Mesenchymal stem cell (in vitro differentiated cells and primary cell): ENCODE measurements at regions not wholly inside any gene's neighbourhood (a gene's known extent, or its start where the extent isn't known, plus 50 kb on each side); places are given as distances from the start of the nearest gene placed in this dataset.

Experiments used
- DNase-seq: peaks from one replicate; pipeline ENCODE4 v3.0.0-alpha.2; 2013
- H2AFZ ChIP-seq: one replicate; pipeline ENCODE4 v1.6.1; 2013; ENCODE audit warnings: low read depth, mild to moderate bottlenecking, control low read depth, inconsistent platforms, low read length, moderate library complexity
- H2AK5ac ChIP-seq: 2 replicates; pipeline ENCODE4 v1.6.1; 2013; ENCODE audit warnings: low read length, moderate library complexity, mild to moderate bottlenecking, inconsistent platforms; ENCODE audit not compliant: severe bottlenecking
- H2BK120ac ChIP-seq: one replicate; pipeline ENCODE4 v1.6.1; 2013; ENCODE audit warnings: low read depth, mild to moderate bottlenecking, inconsistent platforms, low read length, moderate library complexity
- H2BK12ac ChIP-seq, 2 experiments: one replicate each; pipeline ENCODE4 v1.6.1; 2013; ENCODE audit warnings: inconsistent platforms in 2 of 2, low read length in 2 of 2, mild to moderate bottlenecking in 2 of 2, moderate library complexity in 2 of 2, control low read depth in 1 of 2
- H2BK15ac ChIP-seq: one replicate; pipeline ENCODE4 v1.6.1; 2013; ENCODE audit warnings: mild to moderate bottlenecking, low read depth, inconsistent platforms; ENCODE audit not compliant: poor library complexity, severe bottlenecking
- H2BK5ac ChIP-seq: 2 replicates; pipeline ENCODE4 v1.6.1; 2013; ENCODE audit warnings: low read depth, mild to moderate bottlenecking, low read length, control low read depth, inconsistent platforms; ENCODE audit not compliant: poor library complexity, severe bottlenecking
- H3K14ac ChIP-seq, 2 experiments: one replicate each; pipeline ENCODE4 v1.6.1; 2013; ENCODE audit warnings: inconsistent platforms in 2 of 2, low read length in 2 of 2, control low read depth in 1 of 2, mild to moderate bottlenecking in 1 of 2, moderate library complexity in 1 of 2
- H3K18ac ChIP-seq, 2 experiments: one replicate each; pipeline ENCODE4 v1.6.1; 2013; ENCODE audit warnings: inconsistent platforms in 2 of 2, low read length in 2 of 2, control low read depth in 1 of 2, low read depth in 1 of 2, mild to moderate bottlenecking in 1 of 2
- H3K23ac ChIP-seq, 2 experiments: one replicate each; pipeline ENCODE4 v1.6.1; 2013; ENCODE audit warnings: inconsistent platforms in 2 of 2, low read length in 2 of 2, mild to moderate bottlenecking in 2 of 2, moderate library complexity in 2 of 2, control low read depth in 1 of 2
- H3K27ac ChIP-seq: 2 replicates; pipeline ENCODE4 v1.5.1; 2013; ENCODE audit warnings: mild to moderate bottlenecking, moderate library complexity, low read length, control low read depth, inconsistent platforms; ENCODE audit not compliant: poor library complexity, severe bottlenecking
- H3K27me3 ChIP-seq, 2 experiments: 2 replicates each; pipeline versions ENCODE4 v1.6.1 to v1.7.0; 2013; ENCODE audit warnings: low read length in 2 of 2, mild to moderate bottlenecking in 2 of 2, moderate library complexity in 2 of 2, control low read depth in 1 of 2, inconsistent platforms in 1 of 2; ENCODE audit not compliant: control insufficient read depth in 1 of 2, insufficient read depth in 1 of 2
- H3K36me3 ChIP-seq, 2 experiments: 2 replicates each; pipeline versions ENCODE4 v1.6.1 to v1.7.0; 2013; ENCODE audit warnings: low read length in 2 of 2, control low read depth in 1 of 2, inconsistent platforms in 1 of 2, low read depth in 1 of 2, mild to moderate bottlenecking in 1 of 2; ENCODE audit not compliant: insufficient read depth in 2 of 2, control insufficient read depth in 1 of 2
- H3K4ac ChIP-seq, 2 experiments: one replicate each; pipeline ENCODE4 v1.6.1; 2013; ENCODE audit warnings: inconsistent platforms in 2 of 2, low read length in 2 of 2, mild to moderate bottlenecking in 2 of 2, moderate library complexity in 2 of 2, control low read depth in 1 of 2, low read depth in 1 of 2
- H3K4me1 ChIP-seq: 2 replicates; pipeline ENCODE4 v1.6.1; 2013; ENCODE audit warnings: low read depth, low read length, control low read depth; ENCODE audit not compliant: control insufficient read depth, insufficient read depth
- H3K4me2 ChIP-seq: 2 replicates; pipeline ENCODE4 v1.6.1; 2013; ENCODE audit warnings: low read length, mild to moderate bottlenecking, inconsistent platforms; ENCODE audit not compliant: poor library complexity, severe bottlenecking
- H3K4me3 ChIP-seq, 2 experiments: 2 replicates each; pipeline versions ENCODE4 v1.5.1 to v1.7.0; 2013; ENCODE audit warnings: low read length in 2 of 2, mild to moderate bottlenecking in 2 of 2, control low read depth in 1 of 2, low read depth in 1 of 2; ENCODE audit not compliant: insufficient read depth in 1 of 2
- H3K79me1 ChIP-seq: replicated peaks from 2 replicates; pipeline ENCODE4 v1.6.1; 2013; ENCODE audit warnings: mild to moderate bottlenecking, control low read depth, low read length, inconsistent platforms; ENCODE audit not compliant: poor library complexity, severe bottlenecking
- H3K9ac ChIP-seq: 2 replicates; pipeline ENCODE4 v1.7.0; 2013; ENCODE audit warnings: mild to moderate bottlenecking, low read length, moderate library complexity
- H3K9me3 ChIP-seq: 2 replicates; pipeline ENCODE4 v1.7.0; 2013; ENCODE audit warnings: mild to moderate bottlenecking, low read length; ENCODE audit not compliant: control insufficient read depth
- H4K8ac ChIP-seq: one replicate; pipeline ENCODE4 v1.6.1; 2013; ENCODE audit warnings: inconsistent platforms, mild to moderate bottlenecking, low read length, moderate library complexity
- H4K91ac ChIP-seq: one replicate; pipeline ENCODE4 v1.6.1; 2013; ENCODE audit warnings: mild to moderate bottlenecking, low read length, inconsistent platforms
- WGBS: methylation state at CpG from one replicate; pipeline ENCODE4 v1.1.7; 2013; ENCODE audit warnings: mixed read lengths; 5-methylcytosine and 5-hydroxymethylcytosine counted together

DNA sequence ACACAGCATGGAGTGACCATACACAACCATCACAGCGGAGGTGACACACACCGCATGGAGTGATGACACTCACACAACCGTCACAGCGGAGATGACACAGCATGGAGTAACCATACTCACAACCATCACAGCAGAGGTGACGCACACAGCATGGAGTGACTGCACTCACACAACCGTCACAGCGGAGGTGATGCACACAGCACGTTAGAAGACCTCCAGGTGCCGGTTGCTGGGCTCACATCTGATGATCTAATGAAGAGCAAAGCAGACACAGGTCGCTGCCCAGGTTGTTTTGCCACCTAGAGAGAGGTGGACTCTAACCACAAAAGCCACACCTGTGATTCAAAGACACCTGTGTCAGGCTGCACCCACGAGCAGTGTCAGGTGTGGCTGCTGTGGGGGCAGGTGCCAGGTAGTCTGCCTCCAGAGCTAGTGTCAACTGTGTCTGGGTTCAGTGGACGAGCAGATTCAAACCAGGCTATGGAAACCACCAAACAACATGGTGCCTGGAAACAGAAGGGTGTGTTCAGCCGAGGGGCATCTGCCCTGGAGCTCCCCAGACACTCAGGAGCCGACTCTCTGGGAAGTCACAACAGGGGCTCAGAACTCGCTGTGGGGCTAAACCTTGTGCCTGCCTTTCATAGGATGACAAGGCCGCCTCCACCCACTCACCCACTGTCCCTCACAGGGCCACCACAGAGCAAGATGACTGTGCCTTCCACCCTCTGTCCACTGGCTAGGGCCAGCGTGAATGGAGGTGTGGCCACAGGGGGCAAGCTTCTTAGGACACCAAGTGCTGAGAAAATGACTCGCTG lies 608.2 kb downstream of the TBC1D22A start:
- WGBS, result 72% methylated on average over 18 of the region's 18 CpGs
- H3K9me3 ChIP-seq, result no peaks in the 10 kb centered on the region

DNA sequence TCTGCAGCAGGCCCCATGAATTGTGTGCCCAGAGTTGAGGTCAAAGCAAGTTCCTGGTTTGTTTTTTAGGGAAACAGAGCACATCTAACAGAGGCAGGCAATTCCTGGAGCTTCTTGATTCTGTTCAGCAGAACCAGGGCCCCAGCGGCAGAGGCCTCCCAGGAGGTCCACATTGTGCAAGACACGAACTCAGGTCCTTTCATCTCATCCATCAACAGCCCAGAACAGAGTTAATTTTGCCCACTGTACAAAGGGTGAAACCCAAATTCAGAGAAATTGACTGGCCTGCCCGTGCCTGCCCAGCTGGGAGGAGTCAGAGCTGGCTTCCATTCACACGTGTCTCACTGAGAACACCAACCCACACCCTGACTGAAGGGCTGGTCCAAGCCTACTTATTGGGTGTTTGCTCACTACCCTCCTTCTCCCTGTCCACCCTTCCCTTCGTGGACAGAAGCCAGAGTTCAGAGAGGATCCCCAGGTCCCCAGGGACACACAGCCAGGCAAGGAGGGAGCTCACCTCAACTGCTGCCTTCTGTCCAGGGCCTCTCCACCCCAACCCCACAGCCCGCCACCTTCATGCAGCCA lies 607.1 kb downstream of the TBC1D22A start:
- H3K9me3 ChIP-seq, result no peaks in the 10 kb centered on the region
- no peak overlapping the region for H3K9ac ChIP-seq
- no peak overlapping the region for H3K18ac ChIP-seq
- no peak overlapping the region for H2BK120ac ChIP-seq
- H4K91ac ChIP-seq, result no peak overlapping the region
- H3K27ac ChIP-seq, result no peak overlapping the region
- no peak overlapping the region for H4K8ac ChIP-seq
- no peak for DNase-seq
- H3K14ac ChIP-seq, result no peak overlapping the region
- H3K4me2 ChIP-seq, result no peak overlapping the region
- H2BK5ac ChIP-seq, result no peak overlapping the region
- no peak overlapping the region for H3K4me3 ChIP-seq
- H3K27me3 ChIP-seq, result peaks cover 0 to 49% of the 10 kb centered on the region in 2 experiments
- 40% methylated on average over 6 of the region's 6 CpGs for WGBS
- no peak overlapping the region for H2AK5ac ChIP-seq
- H3K36me3 ChIP-seq, result no peaks in the 10 kb centered on the region
- no peak overlapping the region for H3K4ac ChIP-seq
- H3K79me1 ChIP-seq, result no peaks in the 10 kb centered on the region
- H2AFZ ChIP-seq, result no peak overlapping the region
- no peak overlapping the region for H3K23ac ChIP-seq
- H3K4me1 ChIP-seq, result no peaks in the 10 kb centered on the region
- no peak overlapping the region for H2BK12ac ChIP-seq
- no peak overlapping the region for H2BK15ac ChIP-seq

More for the DNA sequence above, 608.2 kb downstream of the TBC1D22A start:
- no peak overlapping the region for H3K9ac ChIP-seq
- H4K91ac ChIP-seq, result peak overlapping the region; percentile 57
- no peak overlapping the region for H3K27ac ChIP-seq
- H2BK120ac ChIP-seq, result no peak overlapping the region
- no peak overlapping the region for H4K8ac ChIP-seq
- DNase-seq, result no peak
- no peak overlapping the region for H3K23ac ChIP-seq
- H3K27me3 ChIP-seq, result peaks cover 0 to 58% of the 10 kb centered on the region in 2 experiments
- no peak overlapping the region for H3K4me3 ChIP-seq
- H2BK15ac ChIP-seq, result no peak overlapping the region
- no peak overlapping the region for H2AK5ac ChIP-seq
- no peak overlapping the region for H2BK5ac ChIP-seq
- no peak overlapping the region for H2AFZ ChIP-seq
- no peak overlapping the region for H3K4me2 ChIP-seq
- no peak overlapping the region for H3K18ac ChIP-seq
- no peak overlapping the region for H3K4ac ChIP-seq
- H3K14ac ChIP-seq, result no peak overlapping the region
- H3K4me1 ChIP-seq, result no peaks in the 10 kb centered on the region
- H3K79me1 ChIP-seq, result no peaks in the 10 kb centered on the region
- no peak overlapping the region for H2BK12ac ChIP-seq
- H3K36me3 ChIP-seq, result no peaks in the 10 kb centered on the region

DNA sequence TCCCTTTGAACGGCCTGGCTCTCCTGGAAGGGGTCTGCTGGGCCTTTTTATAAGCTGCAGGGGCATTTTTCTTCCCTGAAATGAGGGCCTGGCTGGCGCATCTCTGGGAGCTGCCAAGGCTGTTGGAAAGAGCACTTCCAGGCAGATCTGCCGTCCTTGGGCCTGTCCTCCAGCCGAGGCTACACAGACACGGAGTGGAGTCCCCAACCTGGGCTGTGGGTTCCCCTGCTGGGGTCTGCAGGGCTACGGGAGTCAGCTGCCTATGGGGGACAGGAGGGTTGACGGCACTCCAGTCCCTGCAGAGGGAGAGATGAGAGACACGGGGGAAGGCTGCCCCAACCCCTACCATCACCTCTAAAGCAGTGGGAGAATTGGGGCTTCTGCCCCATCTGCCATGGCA lies 606.6 kb downstream of the TBC1D22A start:
- 57% methylated on average over 7 of the region's 8 CpGs for WGBS
- H3K36me3 ChIP-seq, result no peaks in the 10 kb centered on the region

More for the DNA sequence above, 606.6 kb downstream of the TBC1D22A start:
- H3K27ac ChIP-seq, result no peak overlapping the region
- peaks cover 0 to 46% of the 10 kb centered on the region in 2 experiments for H3K27me3 ChIP-seq
- H3K4me2 ChIP-seq, result no peak overlapping the region
- no peak overlapping the region for H2AFZ ChIP-seq
- H2AK5ac ChIP-seq, result no peak overlapping the region
- H3K79me1 ChIP-seq, result no peaks in the 10 kb centered on the region
- no peak for DNase-seq
- no peak overlapping the region for H3K4me3 ChIP-seq
- no peaks in the 10 kb centered on the region for H3K9me3 ChIP-seq
- H2BK5ac ChIP-seq, result no peak overlapping the region
- H2BK15ac ChIP-seq, result no peak overlapping the region
- no peak overlapping the region for H4K8ac ChIP-seq
- no peak overlapping the region for H2BK120ac ChIP-seq
- no peak overlapping the region for H3K4ac ChIP-seq
- H3K4me1 ChIP-seq, result no peaks in the 10 kb centered on the region
- H3K14ac ChIP-seq, result no peak overlapping the region
- no peak overlapping the region for H3K9ac ChIP-seq
- H3K23ac ChIP-seq, result no peak overlapping the region
- H2BK12ac ChIP-seq, result no peak overlapping the region
- no peak overlapping the region for H3K18ac ChIP-seq
- H4K91ac ChIP-seq, result no peak overlapping the region
